SK-N-SH (cell line): ENCODE measurements at regions not wholly inside any gene's neighbourhood (a gene's known extent, or its start where the extent isn't known, plus 50 kb on each side); places are given as distances from the start of the nearest gene placed in this dataset.

Experiments
- CTCF ChIA-PET: fragments of 300-600, 350-600 bp; formaldehyde crosslinking; extraction: SDS; loops from one replicate; lab custom pipeline; 2021; lab: Yijun Ruan, JAX
- POLR2A ChIA-PET: fragments of 350-600 bp; sonication (Branson Sonifier 250); formaldehyde crosslinking; extraction: SDS; loops from one replicate; lab custom pipeline; 2020; ENCODE audit warnings: antibody characterized with exemption, inconsistent platforms; lab: Yijun Ruan, JAX
- DNase-seq: peaks from one replicate; pipeline ENCODE4 v3.0.0; 2012
- H2AFZ ChIP-seq: fragments of 200-600 bp; sonication (generic); 2 replicates; pipeline ENCODE4 v1.8.1; 2016; ENCODE audit warnings: antibody characterized with exemption, mild to moderate bottlenecking, low read depth
- H3F3A ChIP-seq: fragments of 200-600 bp; sonication (generic); replicated peaks from 2 replicates; pipeline ENCODE3; 2016; ENCODE audit warnings: antibody characterized with exemption, mild to moderate bottlenecking; ENCODE audit not compliant: insufficient read depth
- H3K27ac ChIP-seq, 2 experiments: fragments of 200-500 bp in 1 of 2; fragments of 200-600 bp in 1 of 2; sonication (Bioruptor generic) in 1 of 2; sonication (generic), shearing (Covaris generic) in 1 of 2; 2 replicates each; pipeline versions ENCODE4 v1.5.1 to v1.6.1; 2014 to 2016; ENCODE audit warnings: low read depth in 2 of 2, inconsistent platforms in 1 of 2, low read length in 1 of 2, mild to moderate bottlenecking in 1 of 2, mixed read lengths in 1 of 2
- H3K27me3 ChIP-seq: fragments of 200-600 bp; sonication (generic), shearing (Covaris generic); 2 replicates; pipeline ENCODE4 v1.6.1; 2016; ENCODE audit warnings: mixed run types; ENCODE audit not compliant: insufficient read depth
- H3K36me3 ChIP-seq, 2 experiments: fragments of 200-500 bp in 1 of 2; fragments of 200-600 bp in 1 of 2; sonication (Bioruptor generic) in 1 of 2; sonication (generic) in 1 of 2; replicated peaks in 1 of 2; 2 replicates each; pipeline versions ENCODE3 to v1.5.1; 2014 to 2016; ENCODE audit warnings: low read length in 1 of 2, mild to moderate bottlenecking in 1 of 2; ENCODE audit not compliant: insufficient read depth in 2 of 2, control insufficient read depth in 1 of 2
- H3K4me1 ChIP-seq, 2 experiments: fragments of 200-500 bp in 1 of 2; fragments of 200-600 bp in 1 of 2; sonication (Bioruptor generic) in 1 of 2; sonication (generic), shearing (Covaris generic) in 1 of 2; 2 replicates each; pipeline versions ENCODE4 v1.5.1 to v1.6.1; 2014 to 2016; ENCODE audit warnings: low read depth in 1 of 2, low read length in 1 of 2, mixed run types in 1 of 2; ENCODE audit not compliant: insufficient read depth in 2 of 2, control insufficient read depth in 1 of 2
- H3K4me2 ChIP-seq: fragments of 200-600 bp; sonication (generic), shearing (Covaris generic); 2 replicates; pipeline ENCODE4 v1.6.1; 2017; ENCODE audit warnings: mixed run types
- H3K4me3 ChIP-seq, 2 experiments: fragments of 200-500 bp in 1 of 2; fragments of 200-600 bp in 1 of 2; sonication (Bioruptor generic) in 1 of 2; sonication (generic), shearing (Covaris generic) in 1 of 2; 2 replicates each; pipeline versions ENCODE4 v1.5.1 to v1.8.1; 2014 to 2016; ENCODE audit warnings: low read depth in 2 of 2, inconsistent platforms in 1 of 2, low read length in 1 of 2, mild to moderate bottlenecking in 1 of 2, mixed read lengths in 1 of 2, moderate library complexity in 1 of 2
- H3K79me2 ChIP-seq: fragments of 200-600 bp; sonication (generic); 2 replicates; pipeline ENCODE4 v1.8.1; 2017; ENCODE audit warnings: mild to moderate bottlenecking; ENCODE audit not compliant: insufficient read depth
- H3K9ac ChIP-seq: fragments of 200-600 bp; sonication (generic); 2 replicates; pipeline ENCODE4 v1.6.1; 2017; ENCODE audit warnings: mixed run types
- H3K9me2 ChIP-seq: fragments of 200-600 bp; sonication (generic); 2 replicates; pipeline ENCODE4 v1.6.1; 2017; ENCODE audit warnings: mixed run types
- H3K9me3 ChIP-seq: fragments of 200-600 bp; sonication (generic); 2 replicates; pipeline ENCODE4 v1.6.1; 2017; ENCODE audit warnings: mixed run types, mild to moderate bottlenecking, moderate library complexity
- H4K20me1 ChIP-seq: fragments of 200-600 bp; sonication (generic); 2 replicates; pipeline ENCODE4 v1.6.1; 2017; ENCODE audit warnings: mild to moderate bottlenecking, mixed run types; ENCODE audit not compliant: insufficient read depth
- CHD2 ChIP-seq: fragments of 150-350 bp; IDR thresholded peaks from 2 replicates; pipeline ENCODE4 v1.6.1; 2018; ENCODE audit warnings: low read length; ENCODE audit not compliant: partially characterized antibody
- ELF1 ChIP-seq: IDR thresholded peaks from 2 replicates; pipeline ENCODE4 v1.4.0; 2012
- EZH2phosphoT487 ChIP-seq: fragments of 200-600 bp; sonication (generic); IDR thresholded peaks from 2 replicates; pipeline ENCODE4 v1.6.1; 2017; ENCODE audit warnings: low read depth, mixed run types, mild to moderate bottlenecking, antibody characterized with exemption, moderate library complexity, borderline replicate concordance
- FOSL2 ChIP-seq: IDR thresholded peaks from 2 replicates; pipeline ENCODE4 v1.4.0; 2012; ENCODE audit warnings: low read depth, mild to moderate bottlenecking, moderate library complexity, borderline replicate concordance
- FOXJ3 ChIP-seq: sonication (generic); formaldehyde crosslinking; IDR thresholded peaks from 2 replicates; pipeline ENCODE4 v1.5.1; 2020; ENCODE audit warnings: mild to moderate bottlenecking, missing genetic modification reagents
- GATA2 ChIP-seq: sonication (generic); formaldehyde crosslinking; IDR thresholded peaks from 2 replicates; pipeline ENCODE4 v1.5.0; 2020; ENCODE audit warnings: mild to moderate bottlenecking, missing genetic modification reagents
- PBX3 ChIP-seq: IDR thresholded peaks from 2 replicates; pipeline ENCODE4; 2012
- RCOR1 ChIP-seq: fragments of 150-350 bp; IDR thresholded peaks from 2 replicates; pipeline ENCODE4 v1.6.1; 2017; ENCODE audit warnings: antibody characterized with exemption, low read length
- RFX5 ChIP-seq: IDR thresholded peaks from 2 replicates; pipeline ENCODE4 v1.6.1; 2012; ENCODE audit warnings: mild to moderate bottlenecking, improper control_type of control experiment, low read length
- SIN3A ChIP-seq: IDR thresholded peaks from 2 replicates; pipeline ENCODE4 v1.6.1; 2012; ENCODE audit warnings: low read depth, mild to moderate bottlenecking, low read length, moderate library complexity, borderline replicate concordance
- SMC3 ChIP-seq: IDR thresholded peaks from 2 replicates; pipeline ENCODE4 v1.6.1; 2012; ENCODE audit warnings: low read depth, low read length, improper control_type of control experiment
- TAF1 ChIP-seq: IDR thresholded peaks from 2 replicates; pipeline ENCODE4 v1.6.1; 2012; ENCODE audit warnings: low read depth, mild to moderate bottlenecking, low read length, moderate library complexity, borderline replicate concordance
- TEAD4 ChIP-seq: IDR thresholded peaks from 2 replicates; pipeline ENCODE4 v1.4.0; 2012; ENCODE audit warnings: mild to moderate bottlenecking, borderline replicate concordance; ENCODE audit not compliant: insufficient read depth
- USF2 ChIP-seq: fragments of 150-350 bp; IDR thresholded peaks from 2 replicates; pipeline ENCODE4 v1.6.1; 2017; ENCODE audit warnings: antibody characterized with exemption, low read length, low read depth, borderline replicate concordance
- YY1 ChIP-seq: IDR thresholded peaks from 2 replicates; pipeline ENCODE4 v1.4.0; 2012; ENCODE audit warnings: low read depth, mild to moderate bottlenecking
- WGBS: methylation state at CpG from one replicate; pipeline ENCODE4 v1.1.6; 2017; ENCODE audit warnings: low lambda C conversion rate; 5-methylcytosine and 5-hydroxymethylcytosine counted together

GRCh38 chr1:219039682-219040154 lies 134.0 kb upstream of the LYPLAL1 start:
- no peaks in the 10 kb centered on the region for H3K79me2 ChIP-seq
- no peaks in the 10 kb centered on the region; a peak in 1 of 4 replicates for H3K4me1 ChIP-seq
- ChIA-PET POLR2A (no interaction called here), CTCF (no interaction called here)
- H3K36me3 ChIP-seq = no peaks in the 10 kb centered on the region
- no peak for DNase-seq
- H3K4me3 ChIP-seq = no peak overlapping the region
- no peak overlapping the region for H3K9ac ChIP-seq
- peaks cover 5% of the 10 kb centered on the region; the same call in 1 of the 2 replicates for H3K9me3 ChIP-seq
- H4K20me1 ChIP-seq = no peaks in the 10 kb centered on the region
- H3K4me2 ChIP-seq = no peak overlapping the region
- no peaks in the 10 kb centered on the region for H3F3A ChIP-seq
- no peak overlapping the region for H3K27ac ChIP-seq
- H3K27me3 ChIP-seq = no peaks in the 10 kb centered on the region
- TF ChIP-seq FOSL2 (no peak), FOXJ3 (CRISPR knock-in tag) (no peak), SMC3 (no peak), EZH2phosphoT487 (no peak), USF2 (no peak)
- TF ChIP-seq, all 33 proteins: peak for 0
- Histone ChIP-seq H2AFZ (no peak overlapping the region), H3K9me2 (no peaks in the 10 kb centered on the region)
- WGBS = 86% methylated on average over 2 of the region's 2 CpGs

GRCh38 chr1:219040291-219040690 lies 133.4 kb upstream of the LYPLAL1 start:
- ChIA-PET CTCF (no interaction called here), POLR2A (no interaction called here)
- Histone ChIP-seq H2AFZ (no peak overlapping the region), H3K9me2 (no peaks in the 10 kb centered on the region), H3K27ac (no peak overlapping the region), H3K4me1 (no peaks in the 10 kb centered on the region; a peak in 1 of 4 replicates), H3K9me3 (peaks cover 5% of the 10 kb centered on the region; the same call in 1 of the 2 replicates)
- 95% methylated on average over 5 of the region's 5 CpGs for WGBS
- TF ChIP-seq ELF1 (no peak), RFX5 (no peak), TAF1 (no peak), YY1 (no peak), USF2 (no peak), TEAD4 (no peak), SIN3A (no peak), PBX3 (no peak), GATA2 (no peak), FOSL2 (no peak), RCOR1 (no peak), CHD2 (no peak)
- TF ChIP-seq, all 33 proteins: peak for 0
- Histone ChIP-seq H3K36me3 (no peaks in the 10 kb centered on the region), H3F3A (no peaks in the 10 kb centered on the region), H3K4me2 (no peak overlapping the region), H4K20me1 (no peaks in the 10 kb centered on the region), H3K79me2 (no peaks in the 10 kb centered on the region), H3K9ac (no peak overlapping the region), H3K4me3 (no peak overlapping the region), H3K27me3 (no peaks in the 10 kb centered on the region)
- DNase-seq = no peak
